SK-N-SH (cell line): ENCODE measurements at regions not wholly inside any gene's neighbourhood (a gene's known extent, or its start where the extent isn't known, plus 50 kb on each side); places are given as distances from the start of the nearest gene placed in this dataset.

ENCODE experiments used
- CTCF ChIA-PET: fragments of 300-600, 350-600 bp; formaldehyde crosslinking; extraction: SDS; loops from one replicate; lab custom pipeline; 2021; lab: Yijun Ruan, JAX
- POLR2A ChIA-PET: fragments of 350-600 bp; sonication (Branson Sonifier 250); formaldehyde crosslinking; extraction: SDS; loops from one replicate; lab custom pipeline; 2020; ENCODE audit warnings: antibody characterized with exemption, inconsistent platforms; lab: Yijun Ruan, JAX
- DNase-seq: peaks from one replicate; pipeline ENCODE4 v3.0.0; 2012
- H2AFZ ChIP-seq: fragments of 200-600 bp; sonication (generic); 2 replicates; pipeline ENCODE4 v1.8.1; 2016; ENCODE audit warnings: antibody characterized with exemption, mild to moderate bottlenecking, low read depth
- H3F3A ChIP-seq: fragments of 200-600 bp; sonication (generic); replicated peaks from 2 replicates; pipeline ENCODE3; 2016; ENCODE audit warnings: antibody characterized with exemption, mild to moderate bottlenecking; ENCODE audit not compliant: insufficient read depth
- H3K27ac ChIP-seq, 2 experiments: fragments of 200-500 bp in 1 of 2; fragments of 200-600 bp in 1 of 2; sonication (Bioruptor generic) in 1 of 2; sonication (generic), shearing (Covaris generic) in 1 of 2; 2 replicates each; pipeline versions ENCODE4 v1.5.1 to v1.6.1; 2014 to 2016; ENCODE audit warnings: low read depth in 2 of 2, inconsistent platforms in 1 of 2, low read length in 1 of 2, mild to moderate bottlenecking in 1 of 2, mixed read lengths in 1 of 2
- H3K27me3 ChIP-seq: fragments of 200-600 bp; sonication (generic), shearing (Covaris generic); 2 replicates; pipeline ENCODE4 v1.6.1; 2016; ENCODE audit warnings: mixed run types; ENCODE audit not compliant: insufficient read depth
- H3K36me3 ChIP-seq, 2 experiments: fragments of 200-500 bp in 1 of 2; fragments of 200-600 bp in 1 of 2; sonication (Bioruptor generic) in 1 of 2; sonication (generic) in 1 of 2; replicated peaks in 1 of 2; 2 replicates each; pipeline versions ENCODE3 to v1.5.1; 2014 to 2016; ENCODE audit warnings: low read length in 1 of 2, mild to moderate bottlenecking in 1 of 2; ENCODE audit not compliant: insufficient read depth in 2 of 2, control insufficient read depth in 1 of 2
- H3K4me1 ChIP-seq, 2 experiments: fragments of 200-500 bp in 1 of 2; fragments of 200-600 bp in 1 of 2; sonication (Bioruptor generic) in 1 of 2; sonication (generic), shearing (Covaris generic) in 1 of 2; 2 replicates each; pipeline versions ENCODE4 v1.5.1 to v1.6.1; 2014 to 2016; ENCODE audit warnings: low read depth in 1 of 2, low read length in 1 of 2, mixed run types in 1 of 2; ENCODE audit not compliant: insufficient read depth in 2 of 2, control insufficient read depth in 1 of 2
- H3K4me2 ChIP-seq: fragments of 200-600 bp; sonication (generic), shearing (Covaris generic); 2 replicates; pipeline ENCODE4 v1.6.1; 2017; ENCODE audit warnings: mixed run types
- H3K4me3 ChIP-seq, 2 experiments: fragments of 200-500 bp in 1 of 2; fragments of 200-600 bp in 1 of 2; sonication (Bioruptor generic) in 1 of 2; sonication (generic), shearing (Covaris generic) in 1 of 2; 2 replicates each; pipeline versions ENCODE4 v1.5.1 to v1.8.1; 2014 to 2016; ENCODE audit warnings: low read depth in 2 of 2, inconsistent platforms in 1 of 2, low read length in 1 of 2, mild to moderate bottlenecking in 1 of 2, mixed read lengths in 1 of 2, moderate library complexity in 1 of 2
- H3K79me2 ChIP-seq: fragments of 200-600 bp; sonication (generic); 2 replicates; pipeline ENCODE4 v1.8.1; 2017; ENCODE audit warnings: mild to moderate bottlenecking; ENCODE audit not compliant: insufficient read depth
- H3K9ac ChIP-seq: fragments of 200-600 bp; sonication (generic); 2 replicates; pipeline ENCODE4 v1.6.1; 2017; ENCODE audit warnings: mixed run types
- H3K9me2 ChIP-seq: fragments of 200-600 bp; sonication (generic); 2 replicates; pipeline ENCODE4 v1.6.1; 2017; ENCODE audit warnings: mixed run types
- H3K9me3 ChIP-seq: fragments of 200-600 bp; sonication (generic); 2 replicates; pipeline ENCODE4 v1.6.1; 2017; ENCODE audit warnings: mixed run types, mild to moderate bottlenecking, moderate library complexity
- H4K20me1 ChIP-seq: fragments of 200-600 bp; sonication (generic); 2 replicates; pipeline ENCODE4 v1.6.1; 2017; ENCODE audit warnings: mild to moderate bottlenecking, mixed run types; ENCODE audit not compliant: insufficient read depth
- CHD2 ChIP-seq: fragments of 150-350 bp; IDR thresholded peaks from 2 replicates; pipeline ENCODE4 v1.6.1; 2018; ENCODE audit warnings: low read length; ENCODE audit not compliant: partially characterized antibody
- ELF1 ChIP-seq: IDR thresholded peaks from 2 replicates; pipeline ENCODE4 v1.4.0; 2012
- EP300 ChIP-seq, 2 experiments: IDR thresholded peaks; 2 replicates each; pipeline versions ENCODE4 v1.4.0 to v1.6.1; 2012; ENCODE audit warnings: borderline replicate concordance in 1 of 2, low read depth in 1 of 2, low read length in 1 of 2
- JUND ChIP-seq: IDR thresholded peaks from 2 replicates; pipeline ENCODE4 v1.4.0; 2012
- MAX ChIP-seq: IDR thresholded peaks from 2 replicates; pipeline ENCODE4 v1.4.0; 2012; ENCODE audit warnings: low read depth
- MEF2A ChIP-seq: IDR thresholded peaks from 2 replicates; pipeline ENCODE4 v1.4.0; 2012; ENCODE audit warnings: low read depth, borderline replicate concordance
- MXI1 ChIP-seq: IDR thresholded peaks from 2 replicates; pipeline ENCODE4 v1.6.1; 2012; ENCODE audit warnings: mild to moderate bottlenecking, low read depth, low read length, improper control_type of control experiment
- NFIC ChIP-seq: IDR thresholded peaks from 2 replicates; pipeline ENCODE4 v1.4.0; 2012; ENCODE audit warnings: borderline replicate concordance
- NRF1 ChIP-seq: IDR thresholded peaks from 2 replicates; pipeline ENCODE4 v1.6.1; 2012; ENCODE audit warnings: low read depth, mild to moderate bottlenecking, low read length
- POLR2AphosphoS5 ChIP-seq: IDR thresholded peaks from 2 replicates; pipeline ENCODE4 v1.6.1; 2012; ENCODE audit warnings: low read depth, low read length
- RCOR1 ChIP-seq: fragments of 150-350 bp; IDR thresholded peaks from 2 replicates; pipeline ENCODE4 v1.6.1; 2017; ENCODE audit warnings: antibody characterized with exemption, low read length
- RFX5 ChIP-seq: IDR thresholded peaks from 2 replicates; pipeline ENCODE4 v1.6.1; 2012; ENCODE audit warnings: mild to moderate bottlenecking, improper control_type of control experiment, low read length
- RXRA ChIP-seq: IDR thresholded peaks from 2 replicates; pipeline ENCODE4 v1.4.0; 2012; ENCODE audit warnings: low read depth, mild to moderate bottlenecking, borderline replicate concordance
- SMC3 ChIP-seq: IDR thresholded peaks from 2 replicates; pipeline ENCODE4 v1.6.1; 2012; ENCODE audit warnings: low read depth, low read length, improper control_type of control experiment
- TEAD4 ChIP-seq: IDR thresholded peaks from 2 replicates; pipeline ENCODE4 v1.4.0; 2012; ENCODE audit warnings: mild to moderate bottlenecking, borderline replicate concordance; ENCODE audit not compliant: insufficient read depth
- USF2 ChIP-seq: fragments of 150-350 bp; IDR thresholded peaks from 2 replicates; pipeline ENCODE4 v1.6.1; 2017; ENCODE audit warnings: antibody characterized with exemption, low read length, low read depth, borderline replicate concordance
- YY1 ChIP-seq: IDR thresholded peaks from 2 replicates; pipeline ENCODE4 v1.4.0; 2012; ENCODE audit warnings: low read depth, mild to moderate bottlenecking
- ZBTB33 ChIP-seq: IDR thresholded peaks from 2 replicates; pipeline ENCODE4 v1.4.0; 2012; ENCODE audit warnings: low read depth, borderline replicate concordance
- WGBS: methylation state at CpG from one replicate; pipeline ENCODE4 v1.1.6; 2017; ENCODE audit warnings: low lambda C conversion rate; 5-methylcytosine and 5-hydroxymethylcytosine counted together
- TF ChIP-seq, protein P1 (sequence below): fragments of 200-600 bp; sonication (generic); IDR thresholded peaks from 2 replicates; pipeline ENCODE4 v1.6.1; 2017; ENCODE audit warnings: antibody characterized with exemption, mild to moderate bottlenecking, moderate library complexity

DNA sequence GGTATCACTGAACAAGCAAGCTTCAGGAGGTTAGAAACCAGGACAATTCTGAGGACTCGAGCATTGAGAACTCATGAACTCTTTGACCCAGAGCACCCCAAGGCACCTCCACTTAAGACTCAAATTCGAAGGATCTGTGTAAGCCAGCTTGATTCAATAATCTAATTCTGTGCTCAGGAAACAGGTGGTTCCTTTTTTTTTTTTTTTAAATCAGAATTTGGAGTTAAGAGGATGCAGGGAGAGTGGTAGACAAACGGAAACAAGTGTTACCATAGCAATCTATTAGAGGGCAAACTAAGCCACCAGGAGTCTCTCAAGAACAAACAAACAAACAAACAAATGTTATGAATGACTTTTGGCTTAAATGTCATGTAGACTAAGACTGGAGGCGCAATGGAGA is 53.8 kb upstream of the DPH5 start:
- Histone ChIP-seq H3K79me2 (no peaks in the 10 kb centered on the region), H3K4me1 (no peaks in the 10 kb centered on the region), H3K27ac (no peak overlapping the region), H4K20me1 (no peaks in the 10 kb centered on the region), H3K9me3 (no peaks in the 10 kb centered on the region), H3K36me3 (peaks cover 3 to 5% of the 10 kb centered on the region in 2 experiments), H3K4me2 (no peak overlapping the region), H3K9me2 (no peaks in the 10 kb centered on the region), H3K9ac (no peak overlapping the region), H3F3A (peaks cover 7% of the 10 kb centered on the region), H3K4me3 (no peak overlapping the region), H2AFZ (no peak overlapping the region), H3K27me3 (no peaks in the 10 kb centered on the region)
- ChIA-PET POLR2A (no interaction called here), CTCF (no interaction called here)
- 86% methylated on average over 4 of the region's 4 CpGs for WGBS
- no peak for DNase-seq
- TF ChIP-seq RXRA (no peak), YY1 (no peak), JUND (no peak), CHD2 (no peak), MXI1 (no peak), ZBTB33 (no peak), MAX (no peak)
- TF ChIP-seq, protein P1, sequence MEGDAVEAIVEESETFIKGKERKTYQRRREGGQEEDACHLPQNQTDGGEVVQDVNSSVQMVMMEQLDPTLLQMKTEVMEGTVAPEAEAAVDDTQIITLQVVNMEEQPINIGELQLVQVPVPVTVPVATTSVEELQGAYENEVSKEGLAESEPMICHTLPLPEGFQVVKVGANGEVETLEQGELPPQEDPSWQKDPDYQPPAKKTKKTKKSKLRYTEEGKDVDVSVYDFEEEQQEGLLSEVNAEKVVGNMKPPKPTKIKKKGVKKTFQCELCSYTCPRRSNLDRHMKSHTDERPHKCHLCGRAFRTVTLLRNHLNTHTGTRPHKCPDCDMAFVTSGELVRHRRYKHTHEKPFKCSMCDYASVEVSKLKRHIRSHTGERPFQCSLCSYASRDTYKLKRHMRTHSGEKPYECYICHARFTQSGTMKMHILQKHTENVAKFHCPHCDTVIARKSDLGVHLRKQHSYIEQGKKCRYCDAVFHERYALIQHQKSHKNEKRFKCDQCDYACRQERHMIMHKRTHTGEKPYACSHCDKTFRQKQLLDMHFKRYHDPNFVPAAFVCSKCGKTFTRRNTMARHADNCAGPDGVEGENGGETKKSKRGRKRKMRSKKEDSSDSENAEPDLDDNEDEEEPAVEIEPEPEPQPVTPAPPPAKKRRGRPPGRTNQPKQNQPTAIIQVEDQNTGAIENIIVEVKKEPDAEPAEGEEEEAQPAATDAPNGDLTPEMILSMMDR = no peak

DNA sequence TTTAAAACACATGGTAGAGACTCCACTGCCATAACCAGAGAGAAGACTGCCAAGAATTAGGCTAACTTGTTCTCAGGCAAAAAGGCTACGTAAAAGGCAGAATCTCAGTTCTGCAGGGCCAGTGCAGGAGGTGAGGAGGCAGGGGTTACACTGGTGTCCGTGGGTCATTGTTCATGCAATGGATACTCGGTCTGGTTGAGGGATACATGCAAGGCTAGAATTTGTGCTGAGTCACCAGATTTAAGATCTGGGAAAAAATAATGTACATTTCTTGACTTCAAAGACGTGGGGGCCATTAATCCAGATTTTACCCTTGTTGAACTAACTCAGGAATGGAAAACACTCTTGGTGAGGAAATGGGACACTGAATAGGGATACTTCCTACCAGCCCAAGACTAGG is 52.3 kb upstream of the DPH5 start:
- no peak for DNase-seq
- H3K4me2 ChIP-seq = no peak overlapping the region
- H3K9ac ChIP-seq = no peak overlapping the region
- no peak overlapping the region for H3K4me3 ChIP-seq
- H3F3A ChIP-seq = peaks cover 7% of the 10 kb centered on the region
- H3K27me3 ChIP-seq = no peaks in the 10 kb centered on the region
- peaks cover 3 to 5% of the 10 kb centered on the region in 2 experiments for H3K36me3 ChIP-seq
- WGBS = 92% methylated on average over 4 of the region's 4 CpGs
- no peak overlapping the region for H2AFZ ChIP-seq
- H3K9me3 ChIP-seq = no peaks in the 10 kb centered on the region
- CTCF ChIA-PET = no interaction called here
- H3K27ac ChIP-seq = no peak overlapping the region
- POLR2A ChIA-PET = no interaction called here
- H3K4me1 ChIP-seq = no peaks in the 10 kb centered on the region
- no peaks in the 10 kb centered on the region for H4K20me1 ChIP-seq
- H3K79me2 ChIP-seq = no peaks in the 10 kb centered on the region
- H3K9me2 ChIP-seq = no peaks in the 10 kb centered on the region
- TF ChIP-seq RCOR1 (no peak), RFX5 (no peak), YY1 (no peak), JUND (no peak), ELF1 (no peak), TEAD4 (no peak), POLR2AphosphoS5 (no peak), EP300 (IDR thresholded peaks at IDR 0.05; ENCODE audit: borderline replicate concordance in 1 of 2, low read depth in 1 of 2, low read length in 1 of 2) (no peak), RXRA (no peak), NRF1 (no peak), USF2 (no peak), MXI1 (no peak), MEF2A (no peak), SMC3 (no peak), NFIC (no peak)
- TF ChIP-seq, protein P1 = no peak
